ENCODE measurements at regions not wholly inside any gene's neighbourhood (a gene's known extent, or its start where the extent isn't known, plus 50 kb on each side); places are given as distances from the start of the nearest gene placed in this dataset.

GRCh38 chr7:22922307-22922706 lies 91.6 kb downstream of the HYCC1 start:
- H3K9me3 Mint-ChIP-seq = peaks cover 43% of the 10 kb centered on the region
- TF ChIP-seq MXD4 (CRISPR knock-in tag; IDR thresholded peaks at IDR 0.05; ENCODE audit: borderline replicate concordance) = no peak
- TF ChIP-seq PREB (CRISPR knock-in tag; IDR thresholded peaks at IDR 0.05; ENCODE audit: borderline replicate concordance) = no peak
- TF ChIP-seq TEAD1 (CRISPR knock-in tag; IDR thresholded peaks at IDR 0.05) = no peak
- no peak for TF ChIP-seq EMX1 (CRISPR knock-in tag; IDR thresholded peaks at IDR 0.05)
- no peak for TF ChIP-seq RELA (CRISPR knock-in tag; IDR thresholded peaks at IDR 0.05; ENCODE audit: borderline replicate concordance)
- TF ChIP-seq STAT6 (CRISPR knock-in tag; conservative IDR thresholded peaks at IDR 0.05; ENCODE audit: low read depth) = no peak
- TF ChIP-seq ZNF138 (CRISPR knock-in tag; conservative IDR thresholded peaks at IDR 0.05) = no peak
- TF ChIP-seq ZNF423 (CRISPR knock-in tag; IDR thresholded peaks at IDR 0.05) = no peak
- no peak for TF ChIP-seq JUN (CRISPR knock-in tag; IDR thresholded peaks at IDR 0.05)
- H3K36me3 Mint-ChIP-seq = peaks cover 36% of the 10 kb centered on the region
- no peak overlapping the region for H3K27ac Mint-ChIP-seq
- ATAC-seq (no peak), DNase-seq (ENCODE audit: low spot score) (no peak)
- H3K4me3 Mint-ChIP-seq = no peak overlapping the region
- ChIA-PET CTCF (no interaction called here), POLR2A (no interaction called here)
- no peaks in the 10 kb centered on the region; the same call in 1 of the 2 replicates for H3K27me3 Mint-ChIP-seq (ENCODE audit: low read depth)
- no peaks in the 10 kb centered on the region for H3K4me1 Mint-ChIP-seq

GRCh38 chr7:22921386-22922086 lies 92.4 kb downstream of the HYCC1 start:
- CTCF ChIA-PET = no interaction called here
- no peak overlapping the region for H3K4me3 Mint-ChIP-seq
- H3K9me3 Mint-ChIP-seq = peaks cover 42% of the 10 kb centered on the region
- no peaks in the 10 kb centered on the region for H3K4me1 Mint-ChIP-seq
- DNase-seq (ENCODE audit: low spot score) (no peak), ATAC-seq (no peak)
- peaks cover 36% of the 10 kb centered on the region for H3K36me3 Mint-ChIP-seq
- TF ChIP-seq USF2 (CRISPR knock-in tag; IDR thresholded peaks at IDR 0.05) (no peak), AFF4 (CRISPR knock-in tag; IDR thresholded peaks at IDR 0.05; ENCODE audit: borderline replicate concordance) (no peak), ZBTB21 (CRISPR knock-in tag; IDR thresholded peaks at IDR 0.05; ENCODE audit: borderline replicate concordance) (no peak), NFYB (CRISPR knock-in tag; conservative IDR thresholded peaks at IDR 0.05; ENCODE audit: low read depth) (no peak), ZNF219 (CRISPR knock-in tag; IDR thresholded peaks at IDR 0.05; ENCODE audit: borderline replicate concordance) (no peak), ZNF396 (CRISPR knock-in tag; IDR thresholded peaks at IDR 0.05; ENCODE audit: borderline replicate concordance) (no peak), ATF1 (CRISPR knock-in tag; IDR thresholded peaks at IDR 0.05) (no peak), MYBL2 (CRISPR knock-in tag; IDR thresholded peaks at IDR 0.05) (no peak), OVOL2 (CRISPR knock-in tag; IDR thresholded peaks at IDR 0.05; ENCODE audit: borderline replicate concordance) (no peak)
- no peak overlapping the region for H3K27ac Mint-ChIP-seq
- POLR2A ChIA-PET = no interaction called here
- H3K27me3 Mint-ChIP-seq (ENCODE audit: low read depth) = no peaks in the 10 kb centered on the region; the same call in 1 of the 2 replicates
